MG63 (cell line): ENCODE measurements at regions not wholly inside any gene's neighbourhood (a gene's known extent, or its start where the extent isn't known, plus 50 kb on each side); places are given as distances from the start of the nearest gene placed in this dataset.

Source experiments
- DNase-seq: peaks from one replicate; pipeline ENCODE4 v3.0.0-alpha.2; 2020
- H3K27me3 ChIP-seq: fragments of 250-450 bp; sonication (Bioruptor Pico); 2 replicates; pipeline ENCODE4 v1.5.1; 2020; ENCODE audit warnings: mild to moderate bottlenecking, moderate library complexity
- H3K36me3 ChIP-seq: fragments of 250-450 bp; sonication (Bioruptor Pico); 2 replicates; pipeline ENCODE4 v1.5.1; 2020; ENCODE audit warnings: mild to moderate bottlenecking, moderate library complexity
- H3K4me3 ChIP-seq: fragments of 250-450 bp; sonication (Bioruptor Pico); 2 replicates; pipeline ENCODE4 v1.5.1; 2020; ENCODE audit warnings: mild to moderate bottlenecking, moderate library complexity
- H3K9me3 ChIP-seq: fragments of 250-450 bp; sonication (Bioruptor Pico); 2 replicates; pipeline ENCODE4 v1.5.1; 2020; ENCODE audit warnings: mild to moderate bottlenecking, moderate library complexity

DNA sequence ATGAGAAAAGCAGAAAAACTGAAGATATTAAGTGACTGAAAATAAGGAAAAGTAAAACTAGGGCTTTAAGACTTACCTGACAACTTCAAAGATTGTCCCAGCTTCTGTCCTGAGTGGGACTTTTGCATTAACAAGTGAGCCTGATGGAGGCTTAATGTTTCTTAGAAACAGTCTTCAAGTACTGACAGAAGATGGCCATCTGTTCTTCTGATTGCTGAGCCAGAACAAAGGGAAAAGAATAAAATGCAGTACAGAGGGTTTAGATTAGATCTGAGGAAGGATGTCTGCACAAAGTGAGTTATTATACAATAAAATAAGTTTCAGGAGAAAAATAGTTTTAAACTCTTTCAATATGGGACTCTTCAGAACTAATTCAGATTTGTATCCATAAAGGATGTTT is 500.7 kb downstream of the CETN3 start:
- no peak for DNase-seq
- Histone ChIP-seq H3K9me3 (0 out of 2 replicates have a peak, but pooled peaks cover 6% of the 10 kb centered on the region), H3K36me3 (no peaks in the 10 kb centered on the region), H3K4me3 (no peak overlapping the region), H3K27me3 (no peaks in the 10 kb centered on the region)

DNA sequence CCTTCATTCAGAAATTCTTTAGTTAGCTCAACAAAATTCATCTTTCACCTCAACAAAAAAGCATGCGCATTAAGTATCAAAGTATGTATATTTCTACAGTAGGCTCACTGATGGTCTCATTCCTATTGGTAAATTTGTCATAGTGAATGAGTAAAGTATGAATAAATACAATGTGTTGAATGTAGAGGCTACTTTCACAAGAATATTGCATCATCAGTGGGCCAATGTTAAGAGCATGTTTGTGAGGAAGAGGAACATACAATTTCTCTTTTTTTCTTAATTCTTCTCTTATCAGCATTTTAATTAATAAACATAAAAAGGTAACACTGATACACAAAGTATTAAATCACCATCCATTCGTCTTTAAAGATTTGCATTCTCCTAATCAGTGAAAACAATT is 505.1 kb downstream of the CETN3 start:
- Histone ChIP-seq H3K36me3 (no peaks in the 10 kb centered on the region), H3K9me3 (0 out of 2 replicates have a peak, but pooled peaks cover 10% of the 10 kb centered on the region), H3K27me3 (no peaks in the 10 kb centered on the region), H3K4me3 (no peak overlapping the region)
- no peak for DNase-seq

DNA sequence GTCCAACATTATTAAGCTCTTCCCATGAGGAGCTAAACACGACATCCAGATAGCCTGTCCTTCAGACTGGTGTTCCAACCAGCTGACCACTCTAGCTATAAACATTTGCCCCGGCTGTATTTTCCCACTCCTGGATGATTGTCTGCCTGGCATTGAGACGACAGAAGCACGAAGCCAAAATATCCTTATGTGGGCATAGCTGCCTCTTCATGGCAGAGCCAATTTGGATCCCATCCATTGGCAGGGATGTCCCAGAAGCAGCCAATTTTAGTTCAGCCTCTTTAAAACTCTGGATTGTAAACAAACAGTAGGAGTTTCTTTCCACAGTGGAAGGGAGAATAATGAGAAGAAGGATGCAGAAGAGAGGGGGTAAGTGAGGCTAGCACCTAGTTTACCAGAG is 507.6 kb downstream of the CETN3 start:
- H3K9me3 ChIP-seq: peaks cover 10% of the 10 kb centered on the region
- H3K27me3 ChIP-seq: no peaks in the 10 kb centered on the region
- no peaks in the 10 kb centered on the region for H3K36me3 ChIP-seq
- DNase-seq: peak; percentile 85
- H3K4me3 ChIP-seq: no peak overlapping the region

DNA sequence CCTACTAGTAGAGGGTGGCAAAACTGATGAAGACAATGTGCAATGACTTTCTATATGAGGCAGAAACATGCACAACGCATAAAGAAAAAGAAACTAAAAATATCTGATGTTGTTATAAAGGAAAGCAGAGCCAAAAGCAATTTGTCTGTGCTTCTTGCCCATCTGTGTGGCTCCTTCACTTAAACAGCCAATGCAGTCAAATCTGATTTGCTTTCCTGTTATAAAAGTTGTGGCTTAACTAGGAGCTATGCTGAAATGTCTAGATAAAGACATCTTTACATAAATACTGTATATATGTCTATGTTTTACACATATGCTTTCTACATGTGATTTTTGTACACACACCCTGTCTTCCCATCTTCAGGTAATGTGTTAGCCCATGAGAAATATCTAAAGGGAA is 508.2 kb downstream of the CETN3 start:
- Histone ChIP-seq H3K27me3 (no peaks in the 10 kb centered on the region), H3K36me3 (no peaks in the 10 kb centered on the region), H3K4me3 (no peak overlapping the region), H3K9me3 (peaks cover 8% of the 10 kb centered on the region)
- DNase-seq: no peak

DNA sequence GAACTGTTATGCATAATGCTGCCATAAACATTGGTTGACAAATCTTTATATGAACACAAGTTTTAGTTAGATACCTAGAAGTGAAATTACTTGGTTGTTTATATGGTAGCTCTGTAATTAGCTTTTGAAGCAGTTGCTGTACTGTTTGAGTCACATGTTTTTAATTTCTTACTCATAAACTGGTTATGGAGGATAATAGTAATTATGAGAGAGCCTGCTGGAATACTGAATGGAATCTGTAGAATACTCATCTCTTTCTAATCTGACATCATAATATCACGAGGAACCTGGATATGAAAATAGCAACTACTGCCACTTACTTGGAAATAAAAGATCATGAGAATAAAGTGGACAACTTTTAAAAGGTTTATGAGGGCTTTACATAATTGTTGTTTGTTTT is 509.2 kb downstream of the CETN3 start:
- no peak overlapping the region for H3K4me3 ChIP-seq
- DNase-seq: no peak
- no peaks in the 10 kb centered on the region for H3K27me3 ChIP-seq
- H3K9me3 ChIP-seq: peaks cover 11% of the 10 kb centered on the region
- no peaks in the 10 kb centered on the region for H3K36me3 ChIP-seq

DNA sequence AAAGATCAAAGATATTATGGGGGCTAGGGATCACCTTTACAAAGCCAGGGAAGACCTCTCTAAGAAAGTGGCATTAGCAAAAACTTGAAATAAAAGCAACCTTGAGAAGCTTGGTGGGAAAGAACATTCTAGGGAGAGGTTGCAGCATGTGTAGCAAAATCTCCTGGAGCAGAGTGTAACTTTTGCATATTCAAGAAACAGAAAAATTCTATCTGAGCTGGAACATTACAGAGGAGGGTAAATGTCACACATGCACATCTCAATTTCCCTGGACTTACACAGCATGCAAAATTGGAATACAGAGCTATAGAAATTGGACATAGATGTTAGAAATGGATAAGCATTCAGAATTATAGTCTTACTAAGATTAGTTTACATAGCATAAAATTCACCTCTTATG is 510.0 kb downstream of the CETN3 start:
- H3K4me3 ChIP-seq: no peak overlapping the region
- no peaks in the 10 kb centered on the region for H3K27me3 ChIP-seq
- H3K36me3 ChIP-seq: no peaks in the 10 kb centered on the region
- peaks cover 11% of the 10 kb centered on the region for H3K9me3 ChIP-seq
- no peak for DNase-seq

DNA sequence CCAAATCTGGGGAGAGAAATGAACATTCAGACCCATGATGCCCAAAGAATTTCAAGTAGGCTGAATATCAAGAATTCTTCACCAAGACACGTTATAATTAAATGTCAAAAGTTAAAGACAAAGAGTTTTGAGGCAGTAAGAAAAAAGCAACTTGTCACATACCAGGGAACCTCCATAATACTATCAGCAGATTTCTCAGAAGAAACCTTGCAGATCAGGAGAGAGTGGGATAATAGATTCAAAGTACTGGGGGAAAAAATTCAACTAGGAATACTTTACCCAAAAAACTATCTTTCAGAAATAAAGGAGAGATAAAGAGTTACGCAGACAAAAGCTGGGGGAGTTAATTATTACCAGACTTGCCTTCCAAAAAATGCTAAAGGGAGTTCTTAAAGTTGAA is 516.0 kb downstream of the CETN3 start:
- H3K36me3 ChIP-seq: no peaks in the 10 kb centered on the region
- DNase-seq: no peak
- peaks cover 23% of the 10 kb centered on the region for H3K9me3 ChIP-seq
- no peak overlapping the region for H3K4me3 ChIP-seq
- H3K27me3 ChIP-seq: no peaks in the 10 kb centered on the region

DNA sequence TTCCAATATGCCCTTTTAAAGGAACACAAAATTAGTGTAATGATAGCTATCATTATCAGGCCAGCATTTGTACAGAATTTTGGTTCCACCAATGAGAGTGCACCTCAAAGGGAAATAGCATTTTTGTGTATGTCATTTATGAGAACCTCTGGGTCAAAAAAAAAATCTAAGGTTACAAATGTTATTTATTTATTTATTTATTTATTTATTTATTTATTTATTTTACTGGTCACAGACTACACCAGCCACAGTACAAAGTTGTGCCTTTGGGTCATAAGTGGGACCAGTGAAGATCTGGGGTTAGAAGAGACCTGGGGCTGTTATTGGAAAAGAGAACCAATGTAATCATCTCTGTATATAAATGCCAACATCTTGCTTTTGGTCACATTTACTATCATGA is 523.9 kb downstream of the CETN3 start:
- no peaks in the 10 kb centered on the region; the same call in 1 of the 2 replicates for H3K9me3 ChIP-seq
- H3K36me3 ChIP-seq: no peaks in the 10 kb centered on the region
- DNase-seq: no peak
- no peaks in the 10 kb centered on the region for H3K27me3 ChIP-seq
- no peak overlapping the region for H3K4me3 ChIP-seq

DNA sequence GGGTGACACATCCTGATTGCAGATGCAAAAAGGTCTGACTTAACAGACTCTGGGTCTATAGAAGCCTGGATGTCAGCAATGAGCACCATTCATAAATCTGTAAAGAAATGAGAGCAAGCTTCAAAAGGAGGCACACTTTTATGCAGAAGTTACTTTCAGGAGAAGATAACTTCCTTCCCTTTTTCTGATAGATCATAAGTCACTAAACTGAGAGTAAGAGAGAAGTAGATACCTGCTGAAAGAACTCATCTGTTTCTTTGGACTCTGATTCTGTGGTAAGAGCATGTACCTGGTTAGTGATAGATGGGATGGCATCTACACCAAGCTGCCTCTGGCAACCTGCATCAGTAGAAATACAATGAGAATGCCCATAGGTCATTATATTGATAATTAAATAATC is 525.6 kb downstream of the CETN3 start:
- Histone ChIP-seq H3K27me3 (no peaks in the 10 kb centered on the region), H3K36me3 (no peaks in the 10 kb centered on the region), H3K9me3 (no peaks in the 10 kb centered on the region; the same call in 1 of the 2 replicates), H3K4me3 (no peak overlapping the region)
- no peak for DNase-seq

DNA sequence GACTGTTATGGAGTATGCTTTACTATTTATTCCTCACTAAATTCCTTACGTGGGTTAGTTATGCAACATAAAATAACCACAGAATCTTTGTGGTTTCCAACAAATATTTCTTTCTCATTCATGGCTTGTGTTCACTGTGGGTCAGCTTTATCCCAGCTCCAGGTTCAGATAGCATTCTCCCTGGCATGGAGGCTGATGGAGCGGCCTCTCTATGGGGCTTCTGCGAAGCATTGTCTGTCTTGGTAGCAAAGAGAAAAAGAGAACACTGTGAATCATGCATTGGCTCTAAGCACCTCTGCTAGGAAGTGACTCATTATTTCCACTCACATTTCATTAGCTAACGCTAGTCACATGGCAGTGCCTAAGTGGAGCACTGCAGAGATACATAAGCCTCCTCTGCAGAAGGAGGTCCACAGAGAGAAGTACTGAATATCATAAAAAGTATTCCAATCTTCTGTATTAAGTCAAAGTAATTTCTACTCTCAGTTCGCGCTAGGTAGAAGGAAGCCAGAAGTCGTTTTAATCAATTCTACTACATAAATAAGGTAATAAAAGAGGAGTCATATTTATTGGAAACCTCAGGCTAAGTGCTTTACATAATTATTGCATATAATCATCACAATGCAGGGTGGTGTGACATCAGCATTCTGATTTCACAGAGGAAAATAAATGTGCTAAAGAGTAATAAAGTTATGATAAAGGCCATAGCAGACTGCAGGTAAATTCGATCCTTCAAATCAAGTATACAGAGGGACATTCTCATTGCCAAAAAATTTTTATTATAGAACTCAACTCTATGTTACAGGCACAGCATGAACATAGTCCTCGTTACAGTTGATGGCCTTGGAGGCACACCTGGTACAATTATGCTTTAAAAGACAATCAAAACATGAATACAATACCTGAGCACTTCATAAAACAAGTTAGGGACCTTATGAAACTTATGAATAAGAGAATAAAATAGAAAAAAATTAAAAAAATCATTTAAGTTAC is 531.1 kb downstream of the CETN3 start:
- H3K9me3 ChIP-seq: no peaks in the 10 kb centered on the region; the same call in none of the 2 replicates
- no peaks in the 10 kb centered on the region for H3K27me3 ChIP-seq
- no peaks in the 10 kb centered on the region for H3K36me3 ChIP-seq
- H3K4me3 ChIP-seq: no peak overlapping the region
- peak; percentile 34 for DNase-seq

DNA sequence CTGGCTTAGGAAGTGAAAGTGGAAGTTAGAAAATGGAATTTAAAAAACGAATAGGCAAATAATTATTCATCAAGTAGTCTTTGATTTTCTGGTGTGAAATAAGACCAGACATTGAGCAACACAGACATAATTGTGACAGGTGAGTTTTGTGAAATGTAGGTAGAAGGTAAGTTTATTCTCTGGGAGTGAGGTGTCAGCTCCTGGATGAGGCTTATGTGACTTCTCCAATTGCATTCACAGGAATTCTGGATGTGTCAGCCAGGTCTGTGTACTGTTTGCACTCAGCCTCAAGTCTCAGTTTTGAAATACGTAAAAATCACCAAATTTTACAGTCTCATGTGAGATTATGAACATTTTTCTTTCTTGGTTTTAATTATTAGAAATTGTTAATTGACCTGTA is 537.6 kb downstream of the CETN3 start:
- no peaks in the 10 kb centered on the region for H3K27me3 ChIP-seq
- no peaks in the 10 kb centered on the region; the same call in 1 of the 2 replicates for H3K9me3 ChIP-seq
- no peak overlapping the region for H3K4me3 ChIP-seq
- no peaks in the 10 kb centered on the region for H3K36me3 ChIP-seq
- DNase-seq: no peak

DNA sequence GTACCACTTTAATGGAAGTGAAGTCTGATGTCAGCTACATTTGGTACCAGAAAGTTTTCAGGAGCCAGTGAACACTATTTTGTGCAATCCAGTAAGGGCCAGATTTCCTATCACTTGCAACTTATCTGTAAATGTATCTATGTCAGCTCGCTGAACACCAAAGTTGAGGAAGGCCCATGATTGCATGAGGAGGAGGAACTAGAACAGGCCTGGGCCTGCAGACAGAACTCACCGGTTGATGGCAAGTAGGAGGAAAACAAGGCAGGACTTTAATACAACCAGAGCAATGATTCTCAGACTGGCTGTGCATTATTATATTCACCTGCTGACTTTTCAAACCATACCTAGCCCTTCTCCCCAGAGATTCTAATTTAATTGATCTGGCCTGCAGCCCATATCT is 540.2 kb downstream of the CETN3 start:
- no peak for DNase-seq
- Histone ChIP-seq H3K27me3 (no peaks in the 10 kb centered on the region), H3K9me3 (no peaks in the 10 kb centered on the region; the same call in 1 of the 2 replicates), H3K4me3 (no peak overlapping the region), H3K36me3 (no peaks in the 10 kb centered on the region)

DNA sequence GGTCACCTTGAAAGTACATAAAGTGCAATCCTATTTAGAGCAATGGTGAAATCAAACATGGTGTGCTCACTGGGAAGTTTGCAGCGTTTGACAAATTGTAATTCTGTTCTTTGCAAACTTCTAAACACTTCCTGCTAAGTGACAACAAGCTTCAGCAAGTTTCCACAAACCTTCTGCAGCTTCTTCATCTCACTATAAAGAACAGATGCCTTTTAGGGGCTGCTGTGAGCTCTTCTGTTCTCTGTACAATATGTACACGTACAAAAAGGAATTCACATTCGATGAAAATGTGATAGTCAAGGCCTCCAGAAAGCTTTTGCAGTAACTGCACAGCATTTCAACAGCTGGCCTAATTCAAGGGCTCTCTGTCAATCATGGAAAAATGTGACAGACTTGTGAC is 543.1 kb downstream of the CETN3 start:
- H3K27me3 ChIP-seq: no peaks in the 10 kb centered on the region

DNA sequence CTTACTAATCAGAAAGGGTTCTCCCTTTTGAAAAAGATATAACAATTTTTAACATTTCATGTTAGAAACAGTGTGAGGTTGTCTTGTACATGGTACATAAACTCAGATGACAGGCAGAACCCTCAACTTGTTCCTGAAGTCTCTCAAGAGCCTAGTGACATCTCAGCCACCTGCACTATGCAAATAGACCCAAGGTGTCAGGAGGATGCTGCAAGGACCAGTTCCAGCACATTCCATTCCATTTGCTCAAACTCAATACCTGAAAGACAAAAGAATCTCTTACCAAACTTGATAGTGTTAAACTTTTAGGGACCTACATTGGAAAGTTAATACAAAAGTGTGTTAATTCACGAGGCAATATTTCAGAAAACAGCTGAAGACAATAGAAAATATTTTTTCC is 544.6 kb downstream of the CETN3 start:
- H3K9me3 ChIP-seq: no peaks in the 10 kb centered on the region
- DNase-seq: no peak
- no peak overlapping the region for H3K4me3 ChIP-seq
- no peaks in the 10 kb centered on the region for H3K27me3 ChIP-seq
- no peaks in the 10 kb centered on the region for H3K36me3 ChIP-seq

More for the DNA sequence above, 543.1 kb downstream of the CETN3 start:
- DNase-seq: no peak
- Histone ChIP-seq H3K4me3 (no peak overlapping the region), H3K36me3 (no peaks in the 10 kb centered on the region), H3K9me3 (no peaks in the 10 kb centered on the region)

DNA sequence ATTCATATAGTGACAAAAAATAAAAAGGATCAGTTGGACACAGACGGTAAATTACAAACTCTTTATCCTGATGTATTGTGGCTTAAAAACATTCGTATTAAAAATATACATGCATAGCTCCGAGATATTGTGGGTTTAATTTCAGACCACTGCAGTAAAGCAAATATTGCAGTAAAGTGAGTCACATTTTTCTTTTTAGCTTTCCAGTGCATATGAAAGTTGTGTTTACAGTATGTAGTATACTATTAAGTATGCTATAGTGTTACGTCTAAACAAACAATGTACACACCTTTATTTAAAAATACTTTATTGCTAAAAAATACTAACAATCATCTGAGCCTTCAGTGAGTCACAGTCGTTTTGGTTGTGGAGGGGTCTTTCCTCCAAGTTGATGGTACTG is 551.8 kb downstream of the CETN3 start:
- H3K36me3 ChIP-seq: no peaks in the 10 kb centered on the region
- DNase-seq: no peak
- H3K9me3 ChIP-seq: peaks cover 5% of the 10 kb centered on the region
- H3K4me3 ChIP-seq: no peak overlapping the region
- no peaks in the 10 kb centered on the region for H3K27me3 ChIP-seq

DNA sequence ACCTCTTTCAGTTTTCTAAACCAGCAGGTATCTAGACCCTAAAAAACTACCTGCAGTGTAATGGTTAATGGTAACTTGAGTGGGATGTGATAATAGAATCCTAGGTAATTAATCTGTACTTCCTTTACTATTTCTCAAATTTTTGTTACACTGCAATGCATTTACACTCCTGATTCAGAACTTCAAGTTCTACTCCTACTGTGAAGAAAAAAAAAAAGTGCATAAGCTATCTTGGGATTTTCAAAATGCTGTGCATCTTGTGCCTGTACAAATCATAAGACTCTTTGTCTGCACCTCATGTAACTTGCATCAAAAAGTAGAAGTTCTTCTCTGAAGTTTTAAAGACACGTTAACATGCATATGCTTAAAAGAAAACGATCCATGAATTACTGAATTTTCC is 554.1 kb downstream of the CETN3 start:
- no peak overlapping the region for H3K4me3 ChIP-seq
- H3K9me3 ChIP-seq: peaks cover 5% of the 10 kb centered on the region
- H3K27me3 ChIP-seq: no peaks in the 10 kb centered on the region
- no peak for DNase-seq
- H3K36me3 ChIP-seq: no peaks in the 10 kb centered on the region

DNA sequence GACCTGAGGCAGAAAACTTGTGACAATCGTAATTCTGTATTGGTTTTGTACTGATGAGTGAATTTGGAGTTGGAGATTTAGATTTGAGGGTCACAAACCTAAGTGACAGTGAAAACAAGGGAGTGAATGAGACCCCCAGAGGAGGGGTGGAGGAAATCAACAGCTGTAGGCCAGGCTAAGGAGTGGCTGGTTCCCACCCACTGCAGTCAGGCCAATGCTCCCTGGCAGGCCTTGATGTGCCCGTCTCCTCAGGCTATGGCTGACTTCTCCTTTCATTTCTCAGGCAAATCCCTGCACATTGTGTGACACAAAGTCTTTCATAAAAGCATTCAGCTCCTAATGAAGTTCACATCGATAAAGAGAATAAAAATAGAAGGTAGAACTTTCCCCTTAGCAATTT is 557.6 kb downstream of the CETN3 start:
- DNase-seq: no peak
- no peaks in the 10 kb centered on the region for H3K36me3 ChIP-seq
- H3K9me3 ChIP-seq: no peaks in the 10 kb centered on the region
- H3K4me3 ChIP-seq: no peak overlapping the region
- H3K27me3 ChIP-seq: no peaks in the 10 kb centered on the region

DNA sequence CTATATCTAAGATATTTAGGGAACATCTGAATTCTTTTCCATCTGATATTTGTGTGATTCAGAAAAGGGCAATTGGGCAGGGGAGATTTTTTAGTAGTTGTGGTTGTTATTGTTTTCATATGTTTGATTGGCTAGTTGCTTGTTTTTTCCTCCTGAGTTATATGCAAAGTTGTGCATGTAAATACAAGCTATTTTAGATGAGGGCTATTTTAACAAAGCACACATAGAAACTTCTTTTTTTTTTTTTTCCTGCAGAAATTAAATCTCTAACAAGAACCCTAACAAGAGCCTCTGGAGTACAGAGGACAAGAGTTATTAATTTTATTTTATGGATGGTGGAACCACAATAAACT is 559.1 kb downstream of the CETN3 start:
- no peaks in the 10 kb centered on the region for H3K9me3 ChIP-seq
- H3K36me3 ChIP-seq: no peaks in the 10 kb centered on the region
- H3K4me3 ChIP-seq: no peak overlapping the region
- DNase-seq: no peak
- H3K27me3 ChIP-seq: no peaks in the 10 kb centered on the region
